Body of pancreas (tissue), 4 donors: ENCODE measurements at regions not wholly inside any gene's neighbourhood (a gene's known extent, or its start where the extent isn't known, plus 50 kb on each side); places are given as distances from the start of the nearest gene placed in this dataset.

Source experiments
- CTCF ChIP-seq, 7 experiments: fragments of 450-650 bp in 4 of 7; fragments of 200-600 bp in 3 of 7; sonication (generic) in 3 of 7; IDR thresholded peaks; one replicate each; pipeline ENCODE4 v1.5.1; 2016 to 2019; ENCODE audit warnings: antibody characterized with exemption in 7 of 7
- POLR2A ChIP-seq, 3 donors: fragments of 450-650 bp; IDR thresholded peaks; one replicate each; pipeline ENCODE4 v1.6.1; 2016; ENCODE audit warnings: antibody characterized with exemption in 3 of 3, mild to moderate bottlenecking in 2 of 3

- no peak for TF ChIP-seq CTCF (IDR thresholded peaks at IDR 0.05)
- TF ChIP-seq POLR2A (IDR thresholded peaks at IDR 0.05): no peak
Measured at GRCh38 chr2:18824915-18825314, 235.5 kb upstream of the NT5C1B start.
